ENCODE measurements at regions not wholly inside any gene's neighbourhood (a gene's known extent, or its start where the extent isn't known, plus 50 kb on each side); places are given as distances from the start of the nearest gene placed in this dataset.

- ChIA-PET CTCF (no interaction called here), POLR2A (no interaction called here)
- Histone ChIP-seq H3K36me3 (ENCODE audit: control insufficient read depth in 4 of 4, insufficient read depth in 4 of 4, low read length in 3 of 4) (no peaks in the 10 kb centered on the region), H3K9me3 (ENCODE audit: control extremely low read depth in 1 of 5, control insufficient read depth in 4 of 5, insufficient read depth in 2 of 5, low read depth in 1 of 5, low read length in 4 of 5) (no peaks in the 10 kb centered on the region), H3K4me3 (ENCODE audit: control insufficient read depth in 1 of 7, extremely low read depth in 1 of 7, insufficient read depth in 4 of 7, low read depth in 2 of 7, low read length in 6 of 7) (no peak overlapping the region), H3K27ac (ENCODE audit: insufficient read depth in 1 of 2, low read depth in 1 of 2, low read length in 2 of 2, poor library complexity in 1 of 2, severe bottlenecking in 2 of 2) (no peak overlapping the region), H3K27me3 (replicated peaks in 2 of 5; ENCODE audit: control insufficient read depth in 4 of 5, insufficient read depth in 5 of 5, low read length in 4 of 5) (peaks cover 0 to 55% (median 8%) of the 10 kb centered on the region in 5 experiments), H3K4me1 (ENCODE audit: control extremely low read depth in 1 of 4, control insufficient read depth in 4 of 4, insufficient read depth in 4 of 4, low read length in 3 of 4) (no peaks in the 10 kb centered on the region)
- 84% methylated on average over 30 of the region's 35 CpGs for WGBS (ENCODE audit: insufficient coverage)
- DNase-seq, result no peak
These were observed 89.8 kb downstream of the UNCX start for GRCh38 chr7:1322240-1323110.

DNA sequence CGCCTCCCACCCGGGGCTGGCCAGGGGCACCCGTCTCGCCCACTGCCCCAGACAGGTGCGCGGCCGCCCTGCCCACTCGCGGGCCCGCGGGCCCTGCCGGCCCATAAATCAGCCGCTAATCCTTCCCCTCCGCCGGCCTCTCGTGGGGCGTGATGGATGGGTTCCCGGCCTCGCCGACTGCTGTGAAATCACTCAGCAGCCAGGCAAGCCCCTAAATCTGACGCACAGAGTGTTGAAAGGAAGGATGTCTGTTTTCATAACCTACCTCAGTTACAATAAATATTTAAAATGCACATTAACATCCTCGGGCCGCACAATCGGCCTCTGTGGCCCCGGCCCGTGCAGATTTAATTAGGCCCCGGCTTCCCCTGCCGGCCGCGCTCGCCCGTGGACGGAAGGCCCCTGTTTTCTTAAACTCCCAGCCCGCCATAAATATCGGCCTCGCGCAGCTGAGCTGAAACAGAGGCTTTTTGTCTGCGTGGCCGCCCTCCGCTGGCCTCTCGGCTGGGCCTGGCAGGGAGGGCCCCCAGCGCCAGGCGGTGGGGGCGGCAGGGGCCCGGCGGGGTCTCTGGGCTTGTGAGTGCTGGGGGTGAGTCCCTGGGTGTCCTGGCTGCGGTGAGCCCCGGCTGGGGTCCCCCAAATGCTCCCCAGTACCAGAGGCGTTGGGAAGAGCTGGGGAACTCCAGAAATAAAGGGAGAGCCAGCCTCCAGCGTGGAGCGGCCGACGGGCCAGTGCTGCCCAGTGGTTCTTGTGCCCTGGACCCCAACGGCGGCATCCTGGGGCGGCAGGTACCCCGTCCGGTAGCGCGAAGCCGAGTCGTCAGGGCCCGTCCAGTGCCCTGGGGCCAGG, 90.7 kb downstream of the UNCX start:
- no peak overlapping the region for H3K4me3 ChIP-seq (ENCODE audit: control insufficient read depth in 1 of 7, extremely low read depth in 1 of 7, insufficient read depth in 4 of 7, low read depth in 2 of 7, low read length in 6 of 7)
- WGBS (ENCODE audit: insufficient coverage), result 46% methylated on average over 49 of the region's 63 CpGs
- CTCF ChIA-PET, result no interaction called here
- H3K9me3 ChIP-seq (ENCODE audit: control extremely low read depth in 1 of 5, control insufficient read depth in 4 of 5, insufficient read depth in 2 of 5, low read depth in 1 of 5, low read length in 4 of 5), result no peaks in the 10 kb centered on the region
- H3K36me3 ChIP-seq (ENCODE audit: control insufficient read depth in 4 of 4, insufficient read depth in 4 of 4, low read length in 3 of 4), result no peaks in the 10 kb centered on the region
- no peak overlapping the region for H3K27ac ChIP-seq (ENCODE audit: insufficient read depth in 1 of 2, low read depth in 1 of 2, low read length in 2 of 2, poor library complexity in 1 of 2, severe bottlenecking in 2 of 2)
- DNase-seq, result peak in 1 of 3 donors; percentile 13
- no peaks in the 10 kb centered on the region for H3K4me1 ChIP-seq (ENCODE audit: control extremely low read depth in 1 of 4, control insufficient read depth in 4 of 4, insufficient read depth in 4 of 4, low read length in 3 of 4)
- POLR2A ChIA-PET, result no interaction called here
- H3K27me3 ChIP-seq (replicated peaks in 2 of 5; ENCODE audit: control insufficient read depth in 4 of 5, insufficient read depth in 5 of 5, low read length in 4 of 5), result peaks cover 0 to 55% (median 8%) of the 10 kb centered on the region in 5 experiments

DNA sequence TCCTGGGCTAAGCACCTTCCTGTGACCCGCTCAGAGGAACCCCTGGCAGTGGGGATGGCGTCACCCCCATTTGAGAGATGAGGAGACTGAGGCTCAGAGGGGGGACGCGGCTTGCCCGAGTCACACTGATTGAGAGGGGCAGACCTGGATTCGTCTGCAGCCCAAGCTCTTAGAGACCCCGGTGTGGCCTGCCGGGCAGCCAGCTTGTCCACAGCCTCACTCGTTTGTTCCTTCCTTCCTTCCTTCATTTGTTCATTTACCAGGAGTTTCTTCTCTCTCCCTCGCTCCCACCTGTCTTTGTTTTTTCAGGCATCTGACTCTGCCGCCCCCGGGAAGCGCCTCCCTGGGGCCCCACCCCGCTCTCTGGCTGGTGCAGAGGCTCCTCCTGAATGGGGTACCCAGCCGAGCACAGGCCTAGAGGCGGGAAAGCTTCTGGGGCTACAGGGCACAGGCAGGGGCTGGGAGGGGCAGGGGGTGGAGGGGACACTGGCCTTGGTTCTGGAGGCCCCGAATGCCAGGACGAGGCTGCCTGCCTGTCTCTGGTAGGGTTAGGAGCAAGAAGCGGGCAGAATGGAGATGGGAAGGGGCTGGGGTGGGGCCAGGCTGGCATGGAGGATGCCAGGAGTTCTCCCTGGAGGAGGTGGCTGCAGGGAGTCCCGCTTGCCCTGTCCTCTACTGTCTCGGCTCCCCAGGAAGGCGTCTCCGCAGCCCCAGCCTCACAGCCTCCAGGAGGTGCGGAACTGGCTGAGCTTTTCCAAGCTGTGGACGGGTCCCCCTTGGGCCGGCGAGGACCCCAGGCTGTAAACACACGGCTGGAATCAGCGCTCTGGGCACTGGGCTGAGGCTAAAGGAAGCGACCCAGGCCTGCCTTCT, 91.6 kb downstream of the UNCX start:
- no peaks in the 10 kb centered on the region for H3K36me3 ChIP-seq (ENCODE audit: control insufficient read depth in 4 of 4, insufficient read depth in 4 of 4, low read length in 3 of 4)
- POLR2A ChIA-PET, result no interaction called here
- H3K4me1 ChIP-seq (ENCODE audit: control extremely low read depth in 1 of 4, control insufficient read depth in 4 of 4, insufficient read depth in 4 of 4, low read length in 3 of 4), result no peaks in the 10 kb centered on the region
- 66% methylated on average over 25 of the region's 30 CpGs for WGBS (ENCODE audit: insufficient coverage)
- no peaks in the 10 kb centered on the region for H3K9me3 ChIP-seq (ENCODE audit: control extremely low read depth in 1 of 5, control insufficient read depth in 4 of 5, insufficient read depth in 2 of 5, low read depth in 1 of 5, low read length in 4 of 5)
- peaks cover 0 to 54% (median 8%) of the 10 kb centered on the region in 5 experiments for H3K27me3 ChIP-seq (replicated peaks in 2 of 5; ENCODE audit: control insufficient read depth in 4 of 5, insufficient read depth in 5 of 5, low read length in 4 of 5)
- CTCF ChIA-PET, result no interaction called here
- no peak overlapping the region for H3K4me3 ChIP-seq (ENCODE audit: control insufficient read depth in 1 of 7, extremely low read depth in 1 of 7, insufficient read depth in 4 of 7, low read depth in 2 of 7, low read length in 6 of 7)
- DNase-seq, result no peak
- H3K27ac ChIP-seq (ENCODE audit: insufficient read depth in 1 of 2, low read depth in 1 of 2, low read length in 2 of 2, poor library complexity in 1 of 2, severe bottlenecking in 2 of 2), result no peak overlapping the region

- Histone ChIP-seq H3K9me3 (ENCODE audit: control extremely low read depth in 1 of 5, control insufficient read depth in 4 of 5, insufficient read depth in 2 of 5, low read depth in 1 of 5, low read length in 4 of 5) (no peaks in the 10 kb centered on the region), H3K4me1 (ENCODE audit: control extremely low read depth in 1 of 4, control insufficient read depth in 4 of 4, insufficient read depth in 4 of 4, low read length in 3 of 4) (no peaks in the 10 kb centered on the region), H3K27me3 (replicated peaks in 2 of 5; ENCODE audit: control insufficient read depth in 4 of 5, insufficient read depth in 5 of 5, low read length in 4 of 5) (peaks cover 0 to 58% (median 8%) of the 10 kb centered on the region in 5 experiments), H3K27ac (ENCODE audit: insufficient read depth in 1 of 2, low read depth in 1 of 2, low read length in 2 of 2, poor library complexity in 1 of 2, severe bottlenecking in 2 of 2) (no peak overlapping the region), H3K4me3 (ENCODE audit: control insufficient read depth in 1 of 7, extremely low read depth in 1 of 7, insufficient read depth in 4 of 7, low read depth in 2 of 7, low read length in 6 of 7) (no peak overlapping the region), H3K36me3 (ENCODE audit: control insufficient read depth in 4 of 4, insufficient read depth in 4 of 4, low read length in 3 of 4) (no peaks in the 10 kb centered on the region)
- no peak for DNase-seq
- 79% methylated on average over 15 of the region's 17 CpGs for WGBS (ENCODE audit: insufficient coverage)
- ChIA-PET POLR2A (no interaction called here), CTCF (no interaction called here)
These were observed 92.6 kb downstream of the UNCX start for GRCh38 chr7:1325246-1325645.

- 92% methylated on average over 29 of the region's 33 CpGs for WGBS (ENCODE audit: insufficient coverage)
- Histone ChIP-seq H3K27me3 (replicated peaks in 2 of 5; ENCODE audit: control insufficient read depth in 4 of 5, insufficient read depth in 5 of 5, low read length in 4 of 5) (peaks cover 0 to 57% (median 8%) of the 10 kb centered on the region in 5 experiments), H3K4me1 (ENCODE audit: control extremely low read depth in 1 of 4, control insufficient read depth in 4 of 4, insufficient read depth in 4 of 4, low read length in 3 of 4) (no peaks in the 10 kb centered on the region), H3K27ac (ENCODE audit: insufficient read depth in 1 of 2, low read depth in 1 of 2, low read length in 2 of 2, poor library complexity in 1 of 2, severe bottlenecking in 2 of 2) (no peak overlapping the region), H3K36me3 (ENCODE audit: control insufficient read depth in 4 of 4, insufficient read depth in 4 of 4, low read length in 3 of 4) (no peaks in the 10 kb centered on the region), H3K9me3 (ENCODE audit: control extremely low read depth in 1 of 5, control insufficient read depth in 4 of 5, insufficient read depth in 2 of 5, low read depth in 1 of 5, low read length in 4 of 5) (no peaks in the 10 kb centered on the region), H3K4me3 (ENCODE audit: control insufficient read depth in 1 of 7, extremely low read depth in 1 of 7, insufficient read depth in 4 of 7, low read depth in 2 of 7, low read length in 6 of 7) (no peak overlapping the region)
- no peak for DNase-seq
- ChIA-PET POLR2A (no interaction called here), CTCF (no interaction called here)
These were observed 93.2 kb downstream of the UNCX start for GRCh38 chr7:1325646-1326510.

GRCh38 chr7:1326511-1326785, 93.8 kb downstream of the UNCX start:
- no peaks in the 10 kb centered on the region for H3K36me3 ChIP-seq (ENCODE audit: control insufficient read depth in 4 of 4, insufficient read depth in 4 of 4, low read length in 3 of 4)
- no peaks in the 10 kb centered on the region for H3K9me3 ChIP-seq (ENCODE audit: control extremely low read depth in 1 of 5, control insufficient read depth in 4 of 5, insufficient read depth in 2 of 5, low read depth in 1 of 5, low read length in 4 of 5)
- H3K27me3 ChIP-seq (replicated peaks in 2 of 5; ENCODE audit: control insufficient read depth in 4 of 5, insufficient read depth in 5 of 5, low read length in 4 of 5), result peaks cover 0 to 57% (median 8%) of the 10 kb centered on the region in 5 experiments
- DNase-seq, result no peak
- ChIA-PET CTCF (no interaction called here), POLR2A (no interaction called here)
- H3K4me3 ChIP-seq (ENCODE audit: control insufficient read depth in 1 of 7, extremely low read depth in 1 of 7, insufficient read depth in 4 of 7, low read depth in 2 of 7, low read length in 6 of 7), result no peak overlapping the region
- H3K27ac ChIP-seq (ENCODE audit: insufficient read depth in 1 of 2, low read depth in 1 of 2, low read length in 2 of 2, poor library complexity in 1 of 2, severe bottlenecking in 2 of 2), result no peak overlapping the region
- H3K4me1 ChIP-seq (ENCODE audit: control extremely low read depth in 1 of 4, control insufficient read depth in 4 of 4, insufficient read depth in 4 of 4, low read length in 3 of 4), result peaks cover 0 to under 1% (median 0%) of the 10 kb centered on the region in 4 experiments
- WGBS (ENCODE audit: insufficient coverage), result 86% methylated on average over 4 of the region's 9 CpGs

All from common myeloid progenitor, CD34-positive (primary cell).